Ishikawa (cell line): ENCODE measurements at regions not wholly inside any gene's neighbourhood (a gene's known extent, or its start where the extent isn't known, plus 50 kb on each side); places are given as distances from the start of the nearest gene placed in this dataset.

Source experiments
- CEBPB ChIP-seq: IDR thresholded peaks from 2 replicates; pipeline ENCODE4 v1.6.1; 2012
- CREB1 ChIP-seq: IDR thresholded peaks from 2 replicates; pipeline ENCODE4 v1.6.1; 2012; ENCODE audit warnings: low read depth
- EGR1 ChIP-seq: IDR thresholded peaks from 2 replicates; pipeline ENCODE4 v1.6.1; 2012
- EP300 ChIP-seq: IDR thresholded peaks from 2 replicates; pipeline ENCODE4 v1.6.1; 2012; ENCODE audit warnings: borderline replicate concordance
- RAD21 ChIP-seq: IDR thresholded peaks from 2 replicates; pipeline ENCODE4 v1.6.1; 2012; ENCODE audit warnings: low read depth
- TAF1 ChIP-seq: IDR thresholded peaks from 2 replicates; pipeline ENCODE4 v1.6.1; 2012; ENCODE audit warnings: low read depth, mild to moderate bottlenecking
- TCF12 ChIP-seq: IDR thresholded peaks from 2 replicates; pipeline ENCODE4 v1.6.1; 2012; ENCODE audit warnings: low read depth
- YY1 ChIP-seq: IDR thresholded peaks from 2 replicates; pipeline ENCODE4 v1.6.1; 2012; ENCODE audit warnings: low read depth
- TF ChIP-seq, protein P1 (sequence below): IDR thresholded peaks from 2 replicates; pipeline ENCODE4 v1.6.1; 2012; ENCODE audit warnings: low read depth, mild to moderate bottlenecking
- TF ChIP-seq, protein P2 (sequence below): IDR thresholded peaks from 2 replicates; pipeline ENCODE4 v1.6.1; 2012

DNA sequence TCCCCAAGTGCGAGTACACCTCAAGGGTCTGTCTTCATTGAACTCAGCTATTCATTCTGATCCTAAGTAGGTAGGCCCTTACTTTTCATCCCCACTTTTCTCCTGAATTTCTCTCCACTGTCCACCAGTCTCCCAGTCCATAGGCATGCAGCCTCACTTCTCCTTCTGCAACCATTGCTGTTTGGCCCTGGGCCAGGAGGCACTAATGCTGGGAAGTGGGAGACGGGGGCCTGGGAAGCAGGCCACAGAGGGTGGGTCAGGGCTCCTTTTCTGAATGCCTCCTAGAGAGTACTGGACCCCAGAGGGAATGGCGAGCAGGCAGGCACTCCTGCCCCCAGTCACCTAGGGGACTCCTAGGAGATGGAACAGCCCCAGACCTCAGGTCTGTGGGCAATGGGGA, 203.5 kb upstream of the RPL34 start:
- TF ChIP-seq RAD21 (no peak), CREB1 (no peak), YY1 (no peak), TCF12 (no peak), EP300 (no peak), TAF1 (no peak), EGR1 (no peak), CEBPB (no peak)
- TF ChIP-seq, protein P1, sequence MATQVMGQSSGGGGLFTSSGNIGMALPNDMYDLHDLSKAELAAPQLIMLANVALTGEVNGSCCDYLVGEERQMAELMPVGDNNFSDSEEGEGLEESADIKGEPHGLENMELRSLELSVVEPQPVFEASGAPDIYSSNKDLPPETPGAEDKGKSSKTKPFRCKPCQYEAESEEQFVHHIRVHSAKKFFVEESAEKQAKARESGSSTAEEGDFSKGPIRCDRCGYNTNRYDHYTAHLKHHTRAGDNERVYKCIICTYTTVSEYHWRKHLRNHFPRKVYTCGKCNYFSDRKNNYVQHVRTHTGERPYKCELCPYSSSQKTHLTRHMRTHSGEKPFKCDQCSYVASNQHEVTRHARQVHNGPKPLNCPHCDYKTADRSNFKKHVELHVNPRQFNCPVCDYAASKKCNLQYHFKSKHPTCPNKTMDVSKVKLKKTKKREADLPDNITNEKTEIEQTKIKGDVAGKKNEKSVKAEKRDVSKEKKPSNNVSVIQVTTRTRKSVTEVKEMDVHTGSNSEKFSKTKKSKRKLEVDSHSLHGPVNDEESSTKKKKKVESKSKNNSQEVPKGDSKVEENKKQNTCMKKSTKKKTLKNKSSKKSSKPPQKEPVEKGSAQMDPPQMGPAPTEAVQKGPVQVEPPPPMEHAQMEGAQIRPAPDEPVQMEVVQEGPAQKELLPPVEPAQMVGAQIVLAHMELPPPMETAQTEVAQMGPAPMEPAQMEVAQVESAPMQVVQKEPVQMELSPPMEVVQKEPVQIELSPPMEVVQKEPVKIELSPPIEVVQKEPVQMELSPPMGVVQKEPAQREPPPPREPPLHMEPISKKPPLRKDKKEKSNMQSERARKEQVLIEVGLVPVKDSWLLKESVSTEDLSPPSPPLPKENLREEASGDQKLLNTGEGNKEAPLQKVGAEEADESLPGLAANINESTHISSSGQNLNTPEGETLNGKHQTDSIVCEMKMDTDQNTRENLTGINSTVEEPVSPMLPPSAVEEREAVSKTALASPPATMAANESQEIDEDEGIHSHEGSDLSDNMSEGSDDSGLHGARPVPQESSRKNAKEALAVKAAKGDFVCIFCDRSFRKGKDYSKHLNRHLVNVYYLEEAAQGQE = no peak
- TF ChIP-seq, protein P2, sequence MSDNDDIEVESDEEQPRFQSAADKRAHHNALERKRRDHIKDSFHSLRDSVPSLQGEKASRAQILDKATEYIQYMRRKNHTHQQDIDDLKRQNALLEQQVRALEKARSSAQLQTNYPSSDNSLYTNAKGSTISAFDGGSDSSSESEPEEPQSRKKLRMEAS = no peak
